Activated CD4-positive, alpha-beta T cell treated with anti-CD3 and anti-CD28 coated beads for 36 hours (primary cell): ENCODE measurements at regions not wholly inside any gene's neighbourhood (a gene's known extent, or its start where the extent isn't known, plus 50 kb on each side); places are given as distances from the start of the nearest gene placed in this dataset.
A peak's percentile ranks its signal among the peaks of the same experiment; 100 is the strongest.

Experiments
- ATAC-seq: fragments of 200-7000 bp; cut with Tn5 transposase; one replicate; pipeline ENCODE4 v1.10.0; 2021; ENCODE audit warnings: mild to moderate bottlenecking, moderate library complexity
- CTCF ChIA-PET: fragments of 350-600 bp; sonication (Branson Sonifier 250); formaldehyde crosslinking; loops from one replicate; lab custom pipeline; 2021; ENCODE audit warnings: antibody characterized with exemption; lab: Charles Lee
- POLR2A ChIA-PET: fragments of 350-600 bp; sonication (Branson Sonifier 250); formaldehyde crosslinking; loops from one replicate; lab custom pipeline; 2021; ENCODE audit warnings: antibody characterized with exemption, inconsistent platforms; lab: Charles Lee
- DNase-seq: peaks from one replicate; pipeline ENCODE4 v3.0.0-alpha.2; 2020
- H3K27ac Mint-ChIP-seq: one replicate; pipeline ENCODE4 v1.8.0; 2021; ENCODE audit warnings: mixed read lengths
- H3K27me3 Mint-ChIP-seq: one replicate; pipeline ENCODE4 v1.8.0; 2021; ENCODE audit warnings: mixed read lengths
- H3K36me3 Mint-ChIP-seq: one replicate; pipeline ENCODE4 v1.8.0; 2021; ENCODE audit warnings: low read depth, mixed read lengths
- H3K4me1 Mint-ChIP-seq: one replicate; pipeline ENCODE4 v1.8.0; 2021; ENCODE audit warnings: mixed read lengths
- H3K4me3 Mint-ChIP-seq: one replicate; pipeline ENCODE4 v1.8.0; 2021; ENCODE audit warnings: mild to moderate bottlenecking, moderate library complexity, mixed read lengths
- H3K9me3 Mint-ChIP-seq: one replicate; pipeline ENCODE4 v1.8.0; 2021; ENCODE audit warnings: low read depth, mixed read lengths
- intact Hi-C, 2 experiments: fragments of 100-400 bp; cut with DNase I in 1 of 2; cut with micrococcal nuclease in 1 of 2; formaldehyde crosslinking; loops; one replicate each; pipeline versions ENCODE4 v1.14.2 to v1.15.1; 2022 to 2024; cut with DNase I, micrococcal nuclease

GRCh38 chr2:161522796-161523195, 101.4 kb upstream of the SLC4A10 start:
- intact Hi-C loops, result no loop called here
- Mint-ChIP-seq H3K27ac (no peak overlapping the region), H3K36me3 (no peaks in the 10 kb centered on the region), H3K4me1 (no peaks in the 10 kb centered on the region), H3K27me3 (peaks cover 4% of the 10 kb centered on the region), H3K9me3 (peaks cover 5% of the 10 kb centered on the region), H3K4me3 (no peak overlapping the region)
- DNase-seq (no peak), ATAC-seq (no peak)
- POLR2A ChIA-PET, result no interaction called here
- CTCF ChIA-PET, result no interaction called here

- intact Hi-C loops, result no loop called here
- ATAC-seq (no peak), DNase-seq (no peak)
- Mint-ChIP-seq H3K9me3 (peaks cover 7% of the 10 kb centered on the region), H3K4me3 (no peak overlapping the region), H3K4me1 (no peaks in the 10 kb centered on the region), H3K27me3 (peaks cover 9% of the 10 kb centered on the region), H3K36me3 (no peaks in the 10 kb centered on the region), H3K27ac (no peak overlapping the region)
- CTCF ChIA-PET, result no interaction called here
- POLR2A ChIA-PET, result no interaction called here
Observed at GRCh38 chr2:161533218-161533617, 91.0 kb upstream of the SLC4A10 start.

GRCh38 chr2:161546635-161547034, 77.6 kb upstream of the SLC4A10 start:
- H3K27ac Mint-ChIP-seq, result no peak overlapping the region
- H3K9me3 Mint-ChIP-seq, result no peaks in the 10 kb centered on the region
- ChIA-PET CTCF (no interaction called here), POLR2A (no interaction called here)
- H3K4me3 Mint-ChIP-seq, result no peak overlapping the region
- no peaks in the 10 kb centered on the region for H3K27me3 Mint-ChIP-seq
- no peak for DNase-seq
- H3K36me3 Mint-ChIP-seq, result no peaks in the 10 kb centered on the region
- intact Hi-C loops, result no loop called here
- H3K4me1 Mint-ChIP-seq, result no peaks in the 10 kb centered on the region
- ATAC-seq, result no peak

GRCh38 chr2:161547130-161547529, 77.1 kb upstream of the SLC4A10 start:
- ChIA-PET POLR2A (no interaction called here), CTCF (no interaction called here)
- Mint-ChIP-seq H3K4me3 (no peak overlapping the region), H3K4me1 (no peaks in the 10 kb centered on the region), H3K27ac (no peak overlapping the region), H3K27me3 (no peaks in the 10 kb centered on the region), H3K36me3 (no peaks in the 10 kb centered on the region), H3K9me3 (no peaks in the 10 kb centered on the region)
- DNase-seq (no peak), ATAC-seq (no peak)
- intact Hi-C loops, result no loop called here

- H3K4me3 Mint-ChIP-seq, result no peak overlapping the region
- CTCF ChIA-PET, result no interaction called here
- intact Hi-C loops, result no loop called here
Observed at GRCh38 chr2:161552015-161552414, 72.2 kb upstream of the SLC4A10 start.

GRCh38 chr2:161555826-161556225, 68.4 kb upstream of the SLC4A10 start:
- ChIA-PET CTCF (no interaction called here), POLR2A (no interaction called here)
- Mint-ChIP-seq H3K9me3 (no peaks in the 10 kb centered on the region), H3K4me3 (no peak overlapping the region), H3K4me1 (no peaks in the 10 kb centered on the region), H3K27ac (no peak overlapping the region), H3K36me3 (no peaks in the 10 kb centered on the region), H3K27me3 (peaks cover 11% of the 10 kb centered on the region)
- intact Hi-C loops, result no loop called here
- ATAC-seq, result no peak
- no peak for DNase-seq

More at GRCh38 chr2:161552015-161552414, 72.2 kb upstream of the SLC4A10 start:
- Mint-ChIP-seq H3K9me3 (no peaks in the 10 kb centered on the region), H3K36me3 (no peaks in the 10 kb centered on the region), H3K27ac (no peak overlapping the region), H3K27me3 (peaks cover 7% of the 10 kb centered on the region), H3K4me1 (no peaks in the 10 kb centered on the region)
- DNase-seq (no peak), ATAC-seq (no peak)
- POLR2A ChIA-PET, result no interaction called here

GRCh38 chr2:161556440-161556839, 67.8 kb upstream of the SLC4A10 start:
- Mint-ChIP-seq H3K27ac (no peak overlapping the region), H3K36me3 (no peaks in the 10 kb centered on the region), H3K4me1 (no peaks in the 10 kb centered on the region), H3K9me3 (no peaks in the 10 kb centered on the region), H3K4me3 (no peak overlapping the region), H3K27me3 (peaks cover 13% of the 10 kb centered on the region)
- CTCF ChIA-PET, result interaction anchor here (1.7 kb wide), 1 partner anchor 15 kb away, joined by 5 read pairs; no protein-coding TSS in a partner anchor
- POLR2A ChIA-PET, result no interaction called here
- no peak for ATAC-seq
- intact Hi-C loops, result no loop called here
- no peak for DNase-seq

GRCh38 chr2:161557538-161557937, 66.7 kb upstream of the SLC4A10 start:
- no peak for ATAC-seq
- Mint-ChIP-seq H3K27ac (no peak overlapping the region), H3K36me3 (peaks cover 3% of the 10 kb centered on the region), H3K4me3 (no peak overlapping the region), H3K27me3 (peaks cover 13% of the 10 kb centered on the region), H3K9me3 (peaks cover 2% of the 10 kb centered on the region), H3K4me1 (no peaks in the 10 kb centered on the region)
- intact Hi-C loops, result no loop called here
- ChIA-PET CTCF (interaction anchor here (1.7 to 1.9 kb wide), 2 partner anchors 14 to 29 kb away, joined by 5 read pairs; no protein-coding TSS in a partner anchor), POLR2A (no interaction called here)
- DNase-seq, result no peak

- Mint-ChIP-seq H3K27ac (no peak overlapping the region), H3K9me3 (peaks cover 20% of the 10 kb centered on the region), H3K4me1 (peaks cover 10% of the 10 kb centered on the region), H3K36me3 (peaks cover 7% of the 10 kb centered on the region), H3K27me3 (peaks cover 21% of the 10 kb centered on the region), H3K4me3 (no peak overlapping the region)
- no peak for DNase-seq
- ATAC-seq, result no peak
- ChIA-PET CTCF (no interaction called here), POLR2A (no interaction called here)
- intact Hi-C loops, result no loop called here
Observed at GRCh38 chr2:161564906-161565305, 59.3 kb upstream of the SLC4A10 start.

GRCh38 chr2:161569401-161569800, 54.8 kb upstream of the SLC4A10 start:
- H3K4me1 Mint-ChIP-seq, result peaks cover 19% of the 10 kb centered on the region
- H3K36me3 Mint-ChIP-seq, result no peaks in the 10 kb centered on the region
- DNase-seq (no peak), ATAC-seq (peak; percentile 60)
- peaks cover 10% of the 10 kb centered on the region for H3K9me3 Mint-ChIP-seq
- intact Hi-C loops, result no loop called here
- ChIA-PET POLR2A (interaction anchor here (0.7 kb wide), 1 partner anchor 536 kb away, joined by 3 read pairs; no protein-coding TSS in a partner anchor), CTCF (interaction anchor here (1.4 kb wide), 1 partner anchor 18 kb away, joined by 4 read pairs; no protein-coding TSS in a partner anchor)
- no peak overlapping the region for H3K4me3 Mint-ChIP-seq
- no peak overlapping the region for H3K27ac Mint-ChIP-seq
- peaks cover 9% of the 10 kb centered on the region for H3K27me3 Mint-ChIP-seq

- CTCF ChIA-PET, result interaction anchor here (0.7 to 1.6 kb wide), 3 partner anchors 10 to 16 kb away, joined by 3 to 5 read pairs (median 3); no protein-coding TSS in a partner anchor
Observed at GRCh38 chr2:161570424-161571050, 53.7 kb upstream of the SLC4A10 start.

GRCh38 chr2:161571051-161571429, 53.2 kb upstream of the SLC4A10 start:
- H3K27me3 Mint-ChIP-seq, result peaks cover 7% of the 10 kb centered on the region
- POLR2A ChIA-PET, result no interaction called here
- peaks cover 19% of the 10 kb centered on the region for H3K4me1 Mint-ChIP-seq
- CTCF ChIA-PET, result interaction anchor here (0.6 to 1.6 kb wide), 4 partner anchors 10 to 686 kb away, joined by 3 to 5 read pairs (median 3); no protein-coding TSS in a partner anchor
- no peak overlapping the region for H3K4me3 Mint-ChIP-seq
- no peaks in the 10 kb centered on the region for H3K36me3 Mint-ChIP-seq
- intact Hi-C loops, result no loop called here
- peak; percentile 6 for DNase-seq
- H3K27ac Mint-ChIP-seq, result no peak overlapping the region
- peaks cover 2% of the 10 kb centered on the region for H3K9me3 Mint-ChIP-seq
- ATAC-seq, result peak; percentile 26

More at GRCh38 chr2:161570424-161571050, 53.7 kb upstream of the SLC4A10 start:
- POLR2A ChIA-PET, result no interaction called here
- peaks cover 7% of the 10 kb centered on the region for H3K27me3 Mint-ChIP-seq
- intact Hi-C loops, result no loop called here
- H3K27ac Mint-ChIP-seq, result no peak overlapping the region
- H3K4me1 Mint-ChIP-seq, result peaks cover 19% of the 10 kb centered on the region
- no peaks in the 10 kb centered on the region for H3K36me3 Mint-ChIP-seq
- ATAC-seq (peak; percentile 39), DNase-seq (peak; percentile 9)
- no peak overlapping the region for H3K4me3 Mint-ChIP-seq
- peaks cover 2% of the 10 kb centered on the region for H3K9me3 Mint-ChIP-seq
